H9 (cell line): ENCODE measurements at regions not wholly inside any gene's neighbourhood (a gene's known extent, or its start where the extent isn't known, plus 50 kb on each side); places are given as distances from the start of the nearest gene placed in this dataset.

ENCODE experiments used
- DNase-seq: peaks from one replicate; pipeline ENCODE4 v3.0.0-alpha.2; 2017
- H2AFZ ChIP-seq: one replicate; pipeline ENCODE4 v1.6.1; 2013; ENCODE audit warnings: mild to moderate bottlenecking, low read length, control low read depth, moderate library complexity
- H2AK5ac ChIP-seq: 2 replicates; pipeline ENCODE4 v1.6.1; 2013; ENCODE audit warnings: low read length, control low read depth, mixed read lengths; ENCODE audit not compliant: insufficient read length
- H2BK120ac ChIP-seq: one replicate; pipeline ENCODE4 v1.6.1; 2013; ENCODE audit warnings: low read depth, mild to moderate bottlenecking, low read length, control low read depth, inconsistent platforms; ENCODE audit not compliant: poor library complexity, severe bottlenecking
- H2BK12ac ChIP-seq: 2 replicates; pipeline ENCODE4 v1.6.1; 2013; ENCODE audit warnings: low read length, control low read depth, mixed read lengths, low read depth; ENCODE audit not compliant: insufficient read length
- H2BK15ac ChIP-seq: 2 replicates; pipeline ENCODE4 v1.6.1; 2013; ENCODE audit warnings: low read depth, low read length, control low read depth
- H2BK20ac ChIP-seq: one replicate; pipeline ENCODE4 v1.6.1; 2013; ENCODE audit warnings: low read depth, mild to moderate bottlenecking, low read length, control low read depth, inconsistent platforms; ENCODE audit not compliant: poor library complexity, severe bottlenecking
- H2BK5ac ChIP-seq: 2 replicates; pipeline ENCODE4 v1.6.1; 2013; ENCODE audit warnings: low read length, control low read depth, mixed read lengths; ENCODE audit not compliant: insufficient read length
- H3K14ac ChIP-seq: 2 replicates; pipeline ENCODE4 v1.6.1; 2013; ENCODE audit warnings: low read length, control low read depth; ENCODE audit not compliant: insufficient read depth
- H3K18ac ChIP-seq: 2 replicates; pipeline ENCODE4 v1.6.1; 2013; ENCODE audit warnings: low read depth, mild to moderate bottlenecking, mixed read lengths, low read length, control low read depth; ENCODE audit not compliant: insufficient read length
- H3K23ac ChIP-seq: 2 replicates; pipeline ENCODE4 v1.6.1; 2013; ENCODE audit warnings: low read length, control low read depth, mixed read lengths, low read depth; ENCODE audit not compliant: insufficient read length
- H3K23me2 ChIP-seq: 2 replicates; pipeline ENCODE4 v1.6.1; 2013; ENCODE audit warnings: low read depth, mild to moderate bottlenecking, mixed read lengths, low read length, control low read depth; ENCODE audit not compliant: insufficient read length, poor library complexity, severe bottlenecking
- H3K27ac ChIP-seq: 2 replicates; pipeline ENCODE4 v1.5.1; 2013; ENCODE audit warnings: low read length, control low read depth, mixed read lengths, low read depth; ENCODE audit not compliant: insufficient read length
- H3K27me3 ChIP-seq: 2 replicates; pipeline ENCODE4 v1.6.1; 2013; ENCODE audit warnings: low read length, control low read depth, inconsistent platforms; ENCODE audit not compliant: insufficient read depth
- H3K4ac ChIP-seq: 2 replicates; pipeline ENCODE4 v1.6.1; 2013; ENCODE audit warnings: low read depth, mild to moderate bottlenecking, control low read depth, inconsistent platforms, low read length, moderate library complexity
- H3K4me1 ChIP-seq: 2 replicates; pipeline ENCODE4 v1.6.1; 2013; ENCODE audit warnings: low read length, control low read depth, inconsistent platforms; ENCODE audit not compliant: insufficient read depth
- H3K4me2 ChIP-seq: 2 replicates; pipeline ENCODE4 v1.6.1; 2013; ENCODE audit warnings: low read length, control low read depth, mixed read lengths; ENCODE audit not compliant: insufficient read length, insufficient read depth
- H3K56ac ChIP-seq: 2 replicates; pipeline ENCODE4 v1.6.1; 2013; ENCODE audit warnings: low read depth, mild to moderate bottlenecking, mixed read lengths, low read length, control low read depth; ENCODE audit not compliant: insufficient read length
- H3K79me1 ChIP-seq: 2 replicates; pipeline ENCODE4 v1.6.1; 2013; ENCODE audit warnings: low read depth, mild to moderate bottlenecking, moderate library complexity, low read length, control low read depth, inconsistent platforms; ENCODE audit not compliant: insufficient read depth, poor library complexity, severe bottlenecking
- H3K79me2 ChIP-seq: 2 replicates; pipeline ENCODE4 v1.6.1; 2013; ENCODE audit warnings: low read length, control low read depth, inconsistent platforms; ENCODE audit not compliant: insufficient read depth
- H3K9ac ChIP-seq: 2 replicates; pipeline ENCODE4 v1.6.1; 2013; ENCODE audit warnings: low read length, control low read depth, mixed read lengths; ENCODE audit not compliant: insufficient read length; ENCODE audit errors: extremely low read depth
- H3K9me3 ChIP-seq: one replicate; pipeline ENCODE4 v1.6.1; 2013; ENCODE audit warnings: low read depth, low read length, inconsistent platforms; ENCODE audit not compliant: control insufficient read depth
- H3T11ph ChIP-seq: one replicate; pipeline ENCODE4 v1.6.1; 2013; ENCODE audit warnings: mild to moderate bottlenecking, low read length, control low read depth, inconsistent platforms
- H4K20me1 ChIP-seq: one replicate; pipeline ENCODE4 v1.6.1; 2013; ENCODE audit not compliant: control insufficient read depth, insufficient read length, insufficient read depth
- H4K5ac ChIP-seq: 2 replicates; pipeline ENCODE4 v1.6.1; 2013; ENCODE audit warnings: low read depth, mild to moderate bottlenecking, mixed read lengths, low read length, control low read depth; ENCODE audit not compliant: insufficient read length
- H4K8ac ChIP-seq: replicated peaks from 2 replicates; pipeline ENCODE4 v1.6.1; 2013; ENCODE audit warnings: low read length, control low read depth, mixed read lengths, low read depth; ENCODE audit not compliant: insufficient read length
- H4K91ac ChIP-seq: 2 replicates; pipeline ENCODE4 v1.6.1; 2013; ENCODE audit warnings: low read depth, mild to moderate bottlenecking, moderate library complexity, mixed read lengths, low read length, control low read depth; ENCODE audit not compliant: insufficient read length
- H3K27ac Mint-ChIP-seq, 3 experiments: 2 replicates in 2 of 3; 3 replicates in 1 of 3; pipeline ENCODE4 v1.8.0; 2020 to 2021; ENCODE audit warnings: mixed read lengths in 3 of 3, mild to moderate bottlenecking in 1 of 3, moderate library complexity in 1 of 3
- H3K27me3 Mint-ChIP-seq: 2 replicates; pipeline ENCODE4 v1.8.0; 2021; ENCODE audit warnings: low read depth, mild to moderate bottlenecking, moderate library complexity, mixed read lengths
- H3K36me3 Mint-ChIP-seq, 3 experiments: 2 replicates in 2 of 3; 3 replicates in 1 of 3; pipeline ENCODE4 v1.8.0; 2020 to 2021; ENCODE audit warnings: low read depth in 3 of 3, mixed read lengths in 3 of 3; ENCODE audit not compliant: insufficient read depth in 1 of 3
- H3K4me1 Mint-ChIP-seq, 2 experiments: 2 replicates each; pipeline ENCODE4 v1.8.0; 2020; ENCODE audit warnings: mixed read lengths in 2 of 2
- H3K4me3 Mint-ChIP-seq, 2 experiments: 2 replicates in 1 of 2; 3 replicates in 1 of 2; pipeline ENCODE4 v1.8.0; 2020 to 2021; ENCODE audit warnings: mild to moderate bottlenecking in 2 of 2, mixed read lengths in 2 of 2, moderate library complexity in 1 of 2
- H3K9me3 Mint-ChIP-seq, 2 experiments: 2 replicates in 1 of 2; 3 replicates in 1 of 2; pipeline ENCODE4 v1.8.0; 2020; ENCODE audit warnings: mild to moderate bottlenecking in 2 of 2, mixed read lengths in 2 of 2, moderate library complexity in 1 of 2
- WGBS: extraction: QIAGEN DNeasy Blood & Tissue Kit; methylation state at CpG from one replicate; pipeline ENCODE4 v1.1.7; 2013; ENCODE audit warnings: missing lambda C conversion rate, low lambda C conversion rate, mixed read lengths; ENCODE audit not compliant: insufficient read length; ENCODE audit errors: extremely low coverage; 5-methylcytosine and 5-hydroxymethylcytosine counted together
- TF ChIP-seq, protein P1 (sequence below): fragments of 200-600 bp; sonication (generic); conservative IDR thresholded peaks from 3 replicates; pipeline ENCODE4 v1.8.0; 2021; ENCODE audit warnings: antibody characterized with exemption, mild to moderate bottlenecking

DNA sequence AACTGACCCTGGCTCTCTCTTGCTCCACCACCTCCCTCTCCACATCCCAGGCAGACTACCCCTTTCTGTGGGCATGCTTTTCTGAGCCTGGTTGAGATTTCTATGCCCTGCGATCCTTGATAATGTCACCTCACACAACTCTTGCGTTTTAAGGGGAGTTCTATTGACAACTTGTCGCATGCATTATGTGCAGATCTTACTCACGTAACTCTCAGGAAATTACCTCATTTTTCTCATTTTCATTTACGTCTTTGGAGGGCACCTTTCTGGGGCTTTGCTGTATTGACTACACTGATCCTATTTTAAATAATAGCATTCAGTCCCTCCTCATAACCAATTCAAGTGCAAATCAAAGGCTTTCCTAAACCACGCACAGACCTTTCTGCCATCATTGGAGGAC, 140.4 kb upstream of the WWC1 start:
- Histone ChIP-seq H4K8ac (no peak overlapping the region), H3K23ac (no peak overlapping the region), H3K14ac (no peak overlapping the region), H3K9me3 (no peaks in the 10 kb centered on the region), H3K9ac (no peak overlapping the region), H3K27ac (no peak overlapping the region), H3K18ac (no peak overlapping the region), H3K56ac (no peak overlapping the region), H4K91ac (no peak overlapping the region), H2AFZ (no peak overlapping the region), H2AK5ac (no peak overlapping the region), H3K27me3 (no peaks in the 10 kb centered on the region), H2BK20ac (no peak overlapping the region), H3K4me1 (0 out of 2 replicates have a peak, but pooled peaks cover 4% of the 10 kb centered on the region), H3K4me2 (no peak overlapping the region), H2BK5ac (no peak overlapping the region), H3K79me1 (no peaks in the 10 kb centered on the region), H3K23me2 (no peaks in the 10 kb centered on the region), H4K5ac (no peak overlapping the region), H2BK12ac (no peak overlapping the region), H4K20me1 (no peaks in the 10 kb centered on the region), H3K4ac (no peak overlapping the region), H3K79me2 (no peaks in the 10 kb centered on the region), H2BK120ac (no peak overlapping the region), H3T11ph (no peak overlapping the region), H2BK15ac (no peak overlapping the region)
- no CpG with 5 or more reads among the region's 6 CpGs for WGBS
- Mint-ChIP-seq H3K9me3 (no peaks in the 10 kb centered on the region), H3K4me1 (peaks cover 34 to 41% of the 10 kb centered on the region in 2 experiments), H3K27ac (no peak overlapping the region), H3K36me3 (no peaks in the 10 kb centered on the region; a peak in 1 of 7 replicates), H3K27me3 (peaks cover 4% of the 10 kb centered on the region), H3K4me3 (no peak overlapping the region)
- TF ChIP-seq, protein P1, sequence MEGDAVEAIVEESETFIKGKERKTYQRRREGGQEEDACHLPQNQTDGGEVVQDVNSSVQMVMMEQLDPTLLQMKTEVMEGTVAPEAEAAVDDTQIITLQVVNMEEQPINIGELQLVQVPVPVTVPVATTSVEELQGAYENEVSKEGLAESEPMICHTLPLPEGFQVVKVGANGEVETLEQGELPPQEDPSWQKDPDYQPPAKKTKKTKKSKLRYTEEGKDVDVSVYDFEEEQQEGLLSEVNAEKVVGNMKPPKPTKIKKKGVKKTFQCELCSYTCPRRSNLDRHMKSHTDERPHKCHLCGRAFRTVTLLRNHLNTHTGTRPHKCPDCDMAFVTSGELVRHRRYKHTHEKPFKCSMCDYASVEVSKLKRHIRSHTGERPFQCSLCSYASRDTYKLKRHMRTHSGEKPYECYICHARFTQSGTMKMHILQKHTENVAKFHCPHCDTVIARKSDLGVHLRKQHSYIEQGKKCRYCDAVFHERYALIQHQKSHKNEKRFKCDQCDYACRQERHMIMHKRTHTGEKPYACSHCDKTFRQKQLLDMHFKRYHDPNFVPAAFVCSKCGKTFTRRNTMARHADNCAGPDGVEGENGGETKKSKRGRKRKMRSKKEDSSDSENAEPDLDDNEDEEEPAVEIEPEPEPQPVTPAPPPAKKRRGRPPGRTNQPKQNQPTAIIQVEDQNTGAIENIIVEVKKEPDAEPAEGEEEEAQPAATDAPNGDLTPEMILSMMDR = no peak
- no peak for DNase-seq
